ENCODE measurements at regions not wholly inside any gene's neighbourhood (a gene's known extent, or its start where the extent isn't known, plus 50 kb on each side); places are given as distances from the start of the nearest gene placed in this dataset.

DNA sequence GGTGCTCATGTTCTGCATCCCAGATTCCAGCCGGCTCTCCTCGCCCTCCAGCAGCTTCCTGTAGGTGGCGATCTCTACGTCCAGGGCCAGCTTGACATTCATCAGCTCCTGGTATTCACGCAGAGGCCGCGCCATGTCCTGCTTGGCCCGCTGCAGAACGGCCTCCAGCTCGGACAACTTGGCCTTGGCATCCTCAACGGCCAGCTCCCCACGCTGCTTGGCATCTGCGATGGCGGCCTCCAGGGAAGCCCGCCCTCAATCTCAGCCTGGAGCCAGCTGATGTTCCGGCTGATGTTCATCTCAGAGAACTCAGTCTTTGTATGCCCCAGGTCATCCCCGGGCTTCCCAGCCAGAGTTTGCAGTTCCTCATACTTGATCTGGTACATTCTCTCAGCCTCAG lies 431.8 kb upstream of the DIPK2B start:
- Histone ChIP-seq H3K9me3 (no peaks in the 10 kb centered on the region), H3K27ac (no peak overlapping the region), H3K4me1 (no peaks in the 10 kb centered on the region), H3K27me3 (no peaks in the 10 kb centered on the region), H3K4me3 (replicated peaks in 1 of 3) (no peak overlapping the region), H3K36me3 (no peaks in the 10 kb centered on the region)
- intact Hi-C loops (cut with DNase I): no loop called here
- no peak for DNase-seq
- WGBS, 2 donors: 90 to 94% methylated on average over 2 to 9 of the region's 17 CpGs
- TF ChIP-seq, protein P1, sequence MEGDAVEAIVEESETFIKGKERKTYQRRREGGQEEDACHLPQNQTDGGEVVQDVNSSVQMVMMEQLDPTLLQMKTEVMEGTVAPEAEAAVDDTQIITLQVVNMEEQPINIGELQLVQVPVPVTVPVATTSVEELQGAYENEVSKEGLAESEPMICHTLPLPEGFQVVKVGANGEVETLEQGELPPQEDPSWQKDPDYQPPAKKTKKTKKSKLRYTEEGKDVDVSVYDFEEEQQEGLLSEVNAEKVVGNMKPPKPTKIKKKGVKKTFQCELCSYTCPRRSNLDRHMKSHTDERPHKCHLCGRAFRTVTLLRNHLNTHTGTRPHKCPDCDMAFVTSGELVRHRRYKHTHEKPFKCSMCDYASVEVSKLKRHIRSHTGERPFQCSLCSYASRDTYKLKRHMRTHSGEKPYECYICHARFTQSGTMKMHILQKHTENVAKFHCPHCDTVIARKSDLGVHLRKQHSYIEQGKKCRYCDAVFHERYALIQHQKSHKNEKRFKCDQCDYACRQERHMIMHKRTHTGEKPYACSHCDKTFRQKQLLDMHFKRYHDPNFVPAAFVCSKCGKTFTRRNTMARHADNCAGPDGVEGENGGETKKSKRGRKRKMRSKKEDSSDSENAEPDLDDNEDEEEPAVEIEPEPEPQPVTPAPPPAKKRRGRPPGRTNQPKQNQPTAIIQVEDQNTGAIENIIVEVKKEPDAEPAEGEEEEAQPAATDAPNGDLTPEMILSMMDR (IDR thresholded peaks at IDR 0.05): no peak
- TF ChIP-seq POLR2A (IDR thresholded peaks at IDR 0.05): no peak

- DNase-seq: no peak
- no peaks in the 10 kb centered on the region for H3K4me1 ChIP-seq
- no peak overlapping the region for H3K4me3 ChIP-seq (replicated peaks in 1 of 3)
- no peaks in the 10 kb centered on the region for H3K27me3 ChIP-seq
- no peak overlapping the region for H3K27ac ChIP-seq
- H3K9me3 ChIP-seq: no peaks in the 10 kb centered on the region
- intact Hi-C loops (cut with DNase I): no loop called here
- H3K36me3 ChIP-seq: no peaks in the 10 kb centered on the region
- TF ChIP-seq POLR2A (IDR thresholded peaks at IDR 0.05): no peak
- TF ChIP-seq, protein P1 (IDR thresholded peaks at IDR 0.05): no peak
- WGBS, 2 donors: 95 to 100% methylated on average over 1 of the region's 1 CpG
Measured at GRCh38 chrX:45630078-45630477, 429.4 kb upstream of the DIPK2B start.

DNA sequence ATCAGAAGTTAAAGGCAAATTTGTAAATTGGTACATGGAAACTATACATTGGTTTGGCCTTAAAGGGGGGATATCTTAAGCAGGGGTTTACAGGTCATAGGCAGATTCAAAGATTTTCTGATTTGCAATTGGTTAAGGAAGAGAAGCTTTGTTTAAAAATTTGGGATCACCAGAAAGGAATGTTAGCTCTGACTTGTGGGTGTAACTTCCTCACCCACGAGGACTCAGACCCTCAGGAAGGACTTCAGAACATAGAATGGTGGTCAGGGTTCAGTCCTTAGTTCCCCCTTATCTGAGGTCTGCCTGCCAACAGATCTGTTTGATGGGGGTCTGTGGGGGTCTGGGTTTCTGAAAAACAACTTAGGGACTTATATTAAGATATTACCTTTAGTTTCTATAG lies 427.4 kb upstream of the DIPK2B start:
- 21 to 67% methylated on average over 1 of the region's 1 CpG for WGBS, 2 donors

GRCh38 chrX:45623266-45623665 lies 422.6 kb upstream of the DIPK2B start:
- intact Hi-C loops (cut with DNase I): no loop called here
- Histone ChIP-seq H3K4me1 (peaks cover 0 to 10% of the 10 kb centered on the region in 2 donors), H3K9me3 (no peaks in the 10 kb centered on the region), H3K36me3 (no peaks in the 10 kb centered on the region), H3K4me3 (replicated peaks in 1 of 3) (no peak overlapping the region), H3K27me3 (no peaks in the 10 kb centered on the region), H3K27ac (peak overlapping the region in 2 of 3 donors; percentile 33)
- TF ChIP-seq POLR2A (IDR thresholded peaks at IDR 0.05): no peak
- TF ChIP-seq, protein P1 (IDR thresholded peaks at IDR 0.05): no peak
- no peak for DNase-seq

More for the DNA sequence above, 427.4 kb upstream of the DIPK2B start:
- Histone ChIP-seq H3K4me3 (replicated peaks in 1 of 3) (no peak overlapping the region), H3K27ac (no peak overlapping the region), H3K36me3 (no peaks in the 10 kb centered on the region), H3K27me3 (no peaks in the 10 kb centered on the region), H3K4me1 (peaks cover 0 to 4% of the 10 kb centered on the region in 2 donors), H3K9me3 (no peaks in the 10 kb centered on the region)
- TF ChIP-seq, protein P1 (IDR thresholded peaks at IDR 0.05): no peak
- TF ChIP-seq POLR2A (IDR thresholded peaks at IDR 0.05): no peak
- intact Hi-C loops (cut with DNase I): no loop called here
- no peak for DNase-seq

GRCh38 chrX:45622538-45622937 lies 421.9 kb upstream of the DIPK2B start:
- H3K27me3 ChIP-seq: no peaks in the 10 kb centered on the region
- TF ChIP-seq, protein P1 (IDR thresholded peaks at IDR 0.05): no peak
- TF ChIP-seq POLR2A (IDR thresholded peaks at IDR 0.05): no peak
- no peak for DNase-seq
- H3K4me1 ChIP-seq: peaks cover 0 to 10% of the 10 kb centered on the region in 2 donors
- no peaks in the 10 kb centered on the region for H3K36me3 ChIP-seq
- no peaks in the 10 kb centered on the region for H3K9me3 ChIP-seq
- no peak overlapping the region for H3K27ac ChIP-seq
- intact Hi-C loops (cut with DNase I): no loop called here
- H3K4me3 ChIP-seq (replicated peaks in 1 of 3): no peak overlapping the region

Measured in thyroid gland (tissue), 4 donors.